ENCODE measurements at regions not wholly inside any gene's neighbourhood (a gene's known extent, or its start where the extent isn't known, plus 50 kb on each side); places are given as distances from the start of the nearest gene placed in this dataset.

GRCh38 chr21:41581592-41582228 lies 73.8 kb upstream of the TMPRSS2 start:
- H3K27me3 ChIP-seq (ENCODE audit: control insufficient read depth, insufficient read depth, low read length): no peaks in the 10 kb centered on the region
- no peaks in the 10 kb centered on the region for H3K4me1 ChIP-seq (ENCODE audit: control insufficient read depth, insufficient read depth, low read length)
- H3K9me3 ChIP-seq (replicated peaks; ENCODE audit: control insufficient read depth, low read depth, low read length): peaks cover 13% of the 10 kb centered on the region
- H3K36me3 ChIP-seq (ENCODE audit: control insufficient read depth, insufficient read depth, low read length): no peaks in the 10 kb centered on the region
- 75% methylated on average over 8 of the region's 16 CpGs for WGBS (ENCODE audit: insufficient coverage)
- DNase-seq: no peak
- no peak overlapping the region for H3K27ac ChIP-seq (ENCODE audit: low read length)
- H3K4me3 ChIP-seq (ENCODE audit: low read length): no peak overlapping the region

- 70% methylated on average over 8 of the region's 13 CpGs for WGBS (ENCODE audit: insufficient coverage)
- DNase-seq: no peak
- no peak overlapping the region for H3K4me3 ChIP-seq (ENCODE audit: low read length)
- H3K27me3 ChIP-seq (ENCODE audit: control insufficient read depth, insufficient read depth, low read length): no peaks in the 10 kb centered on the region
- no peak overlapping the region for H3K27ac ChIP-seq (ENCODE audit: low read length)
- no peaks in the 10 kb centered on the region for H3K4me1 ChIP-seq (ENCODE audit: control insufficient read depth, insufficient read depth, low read length)
- peaks cover 13% of the 10 kb centered on the region for H3K9me3 ChIP-seq (replicated peaks; ENCODE audit: control insufficient read depth, low read depth, low read length)
- no peaks in the 10 kb centered on the region for H3K36me3 ChIP-seq (ENCODE audit: control insufficient read depth, insufficient read depth, low read length)
Measured at GRCh38 chr21:41580758-41581554, 73.0 kb upstream of the TMPRSS2 start.

GRCh38 chr21:41579692-41580091 lies 71.7 kb upstream of the TMPRSS2 start:
- Histone ChIP-seq H3K27me3 (ENCODE audit: control insufficient read depth, insufficient read depth, low read length) (no peaks in the 10 kb centered on the region), H3K4me1 (ENCODE audit: control insufficient read depth, insufficient read depth, low read length) (no peaks in the 10 kb centered on the region), H3K36me3 (ENCODE audit: control insufficient read depth, insufficient read depth, low read length) (no peaks in the 10 kb centered on the region), H3K9me3 (replicated peaks; ENCODE audit: control insufficient read depth, low read depth, low read length) (peaks cover 13% of the 10 kb centered on the region), H3K27ac (ENCODE audit: low read length) (no peak overlapping the region), H3K4me3 (ENCODE audit: low read length) (no peak overlapping the region)
- WGBS (ENCODE audit: insufficient coverage): no CpG with 5 or more reads among the region's 4 CpGs
- no peak for DNase-seq

GRCh38 chr21:41578716-41579115 lies 70.8 kb upstream of the TMPRSS2 start:
- Histone ChIP-seq H3K9me3 (replicated peaks; ENCODE audit: control insufficient read depth, low read depth, low read length) (peaks cover 13% of the 10 kb centered on the region), H3K4me3 (ENCODE audit: low read length) (no peak overlapping the region), H3K27ac (ENCODE audit: low read length) (no peak overlapping the region), H3K36me3 (ENCODE audit: control insufficient read depth, insufficient read depth, low read length) (no peaks in the 10 kb centered on the region), H3K27me3 (ENCODE audit: control insufficient read depth, insufficient read depth, low read length) (no peaks in the 10 kb centered on the region), H3K4me1 (ENCODE audit: control insufficient read depth, insufficient read depth, low read length) (no peaks in the 10 kb centered on the region)
- no peak for DNase-seq
- 50% methylated on average over 2 of the region's 2 CpGs for WGBS (ENCODE audit: insufficient coverage)

- WGBS (ENCODE audit: insufficient coverage): no CpG with 5 or more reads among the region's 1 CpG
- Histone ChIP-seq H3K4me1 (ENCODE audit: control insufficient read depth, insufficient read depth, low read length) (no peaks in the 10 kb centered on the region), H3K36me3 (ENCODE audit: control insufficient read depth, insufficient read depth, low read length) (no peaks in the 10 kb centered on the region), H3K9me3 (replicated peaks; ENCODE audit: control insufficient read depth, low read depth, low read length) (peaks cover 13% of the 10 kb centered on the region), H3K27ac (ENCODE audit: low read length) (no peak overlapping the region), H3K27me3 (ENCODE audit: control insufficient read depth, insufficient read depth, low read length) (no peaks in the 10 kb centered on the region), H3K4me3 (ENCODE audit: low read length) (no peak overlapping the region)
- DNase-seq: no peak
Measured at GRCh38 chr21:41578083-41578482, 70.1 kb upstream of the TMPRSS2 start.

- Histone ChIP-seq H3K4me1 (ENCODE audit: control insufficient read depth, insufficient read depth, low read length) (no peaks in the 10 kb centered on the region), H3K27ac (ENCODE audit: low read length) (no peak overlapping the region), H3K36me3 (ENCODE audit: control insufficient read depth, insufficient read depth, low read length) (no peaks in the 10 kb centered on the region), H3K9me3 (replicated peaks; ENCODE audit: control insufficient read depth, low read depth, low read length) (peaks cover 13% of the 10 kb centered on the region), H3K4me3 (ENCODE audit: low read length) (no peak overlapping the region), H3K27me3 (ENCODE audit: control insufficient read depth, insufficient read depth, low read length) (peaks cover 2% of the 10 kb centered on the region)
- DNase-seq: no peak
- 60% methylated on average over 1 of the region's 4 CpGs for WGBS (ENCODE audit: insufficient coverage)
Measured at GRCh38 chr21:41576013-41576615, 68.2 kb upstream of the TMPRSS2 start.

- Histone ChIP-seq H3K27me3 (ENCODE audit: control insufficient read depth, insufficient read depth, low read length) (peaks cover 2% of the 10 kb centered on the region), H3K27ac (ENCODE audit: low read length) (no peak overlapping the region), H3K4me1 (ENCODE audit: control insufficient read depth, insufficient read depth, low read length) (no peaks in the 10 kb centered on the region), H3K36me3 (ENCODE audit: control insufficient read depth, insufficient read depth, low read length) (no peaks in the 10 kb centered on the region), H3K9me3 (replicated peaks; ENCODE audit: control insufficient read depth, low read depth, low read length) (peaks cover 13% of the 10 kb centered on the region), H3K4me3 (ENCODE audit: low read length) (no peak overlapping the region)
- no peak for DNase-seq
- WGBS (ENCODE audit: insufficient coverage): no CpG with 5 or more reads among the region's 5 CpGs
Measured at GRCh38 chr21:41573902-41574690, 66.1 kb upstream of the TMPRSS2 start.

- no peak overlapping the region for H3K27ac ChIP-seq (ENCODE audit: low read length)
- H3K36me3 ChIP-seq (ENCODE audit: control insufficient read depth, insufficient read depth, low read length): no peaks in the 10 kb centered on the region
- peaks cover 5% of the 10 kb centered on the region for H3K27me3 ChIP-seq (ENCODE audit: control insufficient read depth, insufficient read depth, low read length)
- no peaks in the 10 kb centered on the region for H3K4me1 ChIP-seq (ENCODE audit: control insufficient read depth, insufficient read depth, low read length)
- no peak for DNase-seq
- H3K9me3 ChIP-seq (replicated peaks; ENCODE audit: control insufficient read depth, low read depth, low read length): peaks cover under 1% of the 10 kb centered on the region
- H3K4me3 ChIP-seq (ENCODE audit: low read length): no peak overlapping the region
Measured at GRCh38 chr21:41571938-41572510, 64.1 kb upstream of the TMPRSS2 start.

- 83% methylated on average over 1 of the region's 7 CpGs for WGBS (ENCODE audit: insufficient coverage)
- Histone ChIP-seq H3K36me3 (ENCODE audit: control insufficient read depth, insufficient read depth, low read length) (no peaks in the 10 kb centered on the region), H3K4me1 (ENCODE audit: control insufficient read depth, insufficient read depth, low read length) (no peaks in the 10 kb centered on the region), H3K27me3 (ENCODE audit: control insufficient read depth, insufficient read depth, low read length) (peaks cover 7% of the 10 kb centered on the region), H3K9me3 (replicated peaks; ENCODE audit: control insufficient read depth, low read depth, low read length) (no peaks in the 10 kb centered on the region), H3K4me3 (ENCODE audit: low read length) (no peak overlapping the region), H3K27ac (ENCODE audit: low read length) (no peak overlapping the region)
- no peak for DNase-seq
Measured at GRCh38 chr21:41570791-41571355, 62.9 kb upstream of the TMPRSS2 start.
